ENCODE measurements at regions not wholly inside any gene's neighbourhood (a gene's known extent, or its start where the extent isn't known, plus 50 kb on each side); places are given as distances from the start of the nearest gene placed in this dataset.

- Histone ChIP-seq H3K36me3 (replicated peaks in 1 of 2; ENCODE audit: control insufficient read depth in 1 of 2, insufficient read depth in 2 of 2, low read length in 2 of 2) (no peaks in the 10 kb centered on the region), H2AFZ (ENCODE audit: low read length) (no peak overlapping the region), H4K20me1 (ENCODE audit: insufficient read depth, low read length) (no peaks in the 10 kb centered on the region), H3K4me2 (ENCODE audit: low read depth, low read length) (no peak overlapping the region), H3K27me3 (ENCODE audit: control insufficient read depth in 1 of 2, insufficient read depth in 2 of 2, low read length in 2 of 2) (peaks cover 0 to 11% of the 10 kb centered on the region in 2 experiments; a peak in 2 of 5 replicates), H3K79me2 (ENCODE audit: insufficient read depth, low read length) (no peaks in the 10 kb centered on the region), H3K9me3 (ENCODE audit: low read length) (no peaks in the 10 kb centered on the region), H3K4me1 (ENCODE audit: insufficient read depth, low read length) (no peaks in the 10 kb centered on the region), H3K9ac (ENCODE audit: insufficient read depth, low read depth, low read length) (no peak overlapping the region), H3K27ac (ENCODE audit: extremely low read length, insufficient read depth, low read length) (no peak overlapping the region), H3K4me3 (replicated peaks in 1 of 3; ENCODE audit: insufficient read depth in 1 of 3, low read depth in 2 of 3, low read length in 3 of 3) (no peak overlapping the region)
- DNase-seq (ENCODE audit: low spot score) (peak; percentile 7), FAIRE-seq (no peak), ATAC-seq (no peak)
- in situ Hi-C loops (cut with HindIII; ENCODE audit: extremely low pct_ligation_motif_present, low pct_unique_long_range_greater_than_20kb), result no loop called here
- BruUV-seq (replicated peaks), result no TSS peak
- POLR2A ChIA-PET, result no interaction called here
- WGBS (ENCODE audit: low lambda C conversion rate), result 11% methylated on average over 4 of the region's 4 CpGs
- TF ChIP-seq CREB1 (IDR thresholded peaks at IDR 0.05), result 0 out of 2 replicates have a peak, but pooled peaks have one; percentile 25
- no peak for TF ChIP-seq CREB1 (CRISPR knock-in tag; IDR thresholded peaks at IDR 0.05)
- TF ChIP-seq FOSL2 (CRISPR knock-in tag; IDR thresholded peaks at IDR 0.05), result peak; percentile 27; the same call in 1 of the 2 replicates
- no peak for TF ChIP-seq POLR2AphosphoS5 (IDR thresholded peaks at IDR 0.05; ENCODE audit: low read depth, low read length)
- peak; percentile 74; the same call in 1 of the 2 replicates for TF ChIP-seq CEBPB (IDR thresholded peaks at IDR 0.05; ENCODE audit: borderline replicate concordance, low read depth, low read length)
- CTCF ChIA-PET (ENCODE audit: low intra/inter-chr PET ratio, low total read pairs), result no interaction called here
- intact Hi-C loops (cut with micrococcal nuclease; ENCODE audit: unreplicated experiment), result no loop called here
These were observed 103.3 kb downstream of the SREK1 start for GRCh38 chr5:66247176-66247960.

- TF ChIP-seq KLF6 (CRISPR knock-in tag; IDR thresholded peaks at IDR 0.05) (no peak), ZNF232 (CRISPR knock-in tag; IDR thresholded peaks at IDR 0.05; ENCODE audit: borderline replicate concordance) (no peak), NFATC3 (CRISPR knock-in tag; IDR thresholded peaks at IDR 0.05) (no peak), DR1 (CRISPR knock-in tag; IDR thresholded peaks at IDR 0.05) (no peak), BRCA1 (CRISPR knock-in tag; IDR thresholded peaks at IDR 0.05) (no peak), YY1 (IDR thresholded peaks at IDR 0.05; ENCODE audit: insufficient read depth, insufficient replicate concordance, low read depth, low read length) (no peak), NFKBIZ (CRISPR knock-in tag; IDR thresholded peaks at IDR 0.05) (no peak), ZNF30 (CRISPR knock-in tag; IDR thresholded peaks at IDR 0.05) (no peak), ZNF510 (CRISPR knock-in tag; IDR thresholded peaks at IDR 0.05; ENCODE audit: low read depth) (no peak), ZBTB25 (CRISPR knock-in tag; IDR thresholded peaks at IDR 0.05) (no peak), MIER3 (CRISPR knock-in tag; IDR thresholded peaks at IDR 0.05; ENCODE audit: borderline replicate concordance) (no peak)
- no TSS peak for BruUV-seq (replicated peaks)
- H3K4me1 ChIP-seq (ENCODE audit: insufficient read depth, low read length), result no peaks in the 10 kb centered on the region
- no peak overlapping the region for H3K27ac ChIP-seq (ENCODE audit: extremely low read length, insufficient read depth, low read length)
- H3K79me2 ChIP-seq (ENCODE audit: insufficient read depth, low read length), result no peaks in the 10 kb centered on the region
- peaks cover 0 to 5% of the 10 kb centered on the region in 2 experiments; a peak in 2 of 5 replicates for H3K27me3 ChIP-seq (ENCODE audit: control insufficient read depth in 1 of 2, insufficient read depth in 2 of 2, low read length in 2 of 2)
- intact Hi-C loops (cut with micrococcal nuclease; ENCODE audit: unreplicated experiment), result no loop called here
- H3K4me2 ChIP-seq (ENCODE audit: low read depth, low read length), result no peak overlapping the region
- ATAC-seq, result no peak
- POLR2A ChIA-PET, result no interaction called here
- H4K20me1 ChIP-seq (ENCODE audit: insufficient read depth, low read length), result no peaks in the 10 kb centered on the region
- DNase-seq (ENCODE audit: low spot score), result no peak
- in situ Hi-C loops (cut with HindIII; ENCODE audit: extremely low pct_ligation_motif_present, low pct_unique_long_range_greater_than_20kb), result no loop called here
- CTCF ChIA-PET (ENCODE audit: low intra/inter-chr PET ratio, low total read pairs), result no interaction called here
- no peak overlapping the region for H2AFZ ChIP-seq (ENCODE audit: low read length)
- no peak overlapping the region for H3K9ac ChIP-seq (ENCODE audit: insufficient read depth, low read depth, low read length)
- no peak for FAIRE-seq
- no peak overlapping the region for H3K4me3 ChIP-seq (replicated peaks in 1 of 3; ENCODE audit: insufficient read depth in 1 of 3, low read depth in 2 of 3, low read length in 3 of 3)
- no peaks in the 10 kb centered on the region for H3K9me3 ChIP-seq (ENCODE audit: low read length)
- 3% methylated on average over 2 of the region's 2 CpGs for WGBS (ENCODE audit: low lambda C conversion rate)
- no peaks in the 10 kb centered on the region for H3K36me3 ChIP-seq (replicated peaks in 1 of 2; ENCODE audit: control insufficient read depth in 1 of 2, insufficient read depth in 2 of 2, low read length in 2 of 2)
These were observed 104.8 kb downstream of the SREK1 start for GRCh38 chr5:66248874-66249273.
